Right lobe of liver (tissue), 4 donors: ENCODE measurements at regions not wholly inside any gene's neighbourhood (a gene's known extent, or its start where the extent isn't known, plus 50 kb on each side); places are given as distances from the start of the nearest gene placed in this dataset.

Experiments
- POLR2A ChIP-seq: fragments of 450-650 bp; IDR thresholded peaks from one replicate; pipeline ENCODE4 v1.6.1; 2017; ENCODE audit warnings: antibody characterized with exemption, mild to moderate bottlenecking
- TF ChIP-seq, protein P1 (sequence below), 4 donors: fragments of 200-600 bp in 3 of 4; fragments of 450-650 bp in 1 of 4; IDR thresholded peaks; one replicate each; pipeline versions ENCODE4 v1.5.1 to v1.8.0; 2016 to 2022; ENCODE audit warnings: antibody characterized with exemption in 4 of 4, mild to moderate bottlenecking in 2 of 4
- donor health status: DM: no; HTN: no; CAD: no.
- donor health status: DM: no; HTN: no; CAD: no.
- donor health status: DM: no; HTN: yes; CAD: no.

- no peak for TF ChIP-seq POLR2A
- TF ChIP-seq, protein P1, sequence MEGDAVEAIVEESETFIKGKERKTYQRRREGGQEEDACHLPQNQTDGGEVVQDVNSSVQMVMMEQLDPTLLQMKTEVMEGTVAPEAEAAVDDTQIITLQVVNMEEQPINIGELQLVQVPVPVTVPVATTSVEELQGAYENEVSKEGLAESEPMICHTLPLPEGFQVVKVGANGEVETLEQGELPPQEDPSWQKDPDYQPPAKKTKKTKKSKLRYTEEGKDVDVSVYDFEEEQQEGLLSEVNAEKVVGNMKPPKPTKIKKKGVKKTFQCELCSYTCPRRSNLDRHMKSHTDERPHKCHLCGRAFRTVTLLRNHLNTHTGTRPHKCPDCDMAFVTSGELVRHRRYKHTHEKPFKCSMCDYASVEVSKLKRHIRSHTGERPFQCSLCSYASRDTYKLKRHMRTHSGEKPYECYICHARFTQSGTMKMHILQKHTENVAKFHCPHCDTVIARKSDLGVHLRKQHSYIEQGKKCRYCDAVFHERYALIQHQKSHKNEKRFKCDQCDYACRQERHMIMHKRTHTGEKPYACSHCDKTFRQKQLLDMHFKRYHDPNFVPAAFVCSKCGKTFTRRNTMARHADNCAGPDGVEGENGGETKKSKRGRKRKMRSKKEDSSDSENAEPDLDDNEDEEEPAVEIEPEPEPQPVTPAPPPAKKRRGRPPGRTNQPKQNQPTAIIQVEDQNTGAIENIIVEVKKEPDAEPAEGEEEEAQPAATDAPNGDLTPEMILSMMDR (IDR thresholded peaks at IDR 0.05): no peak
Observed at GRCh38 chr1:90339811-90340210, 344.9 kb downstream of the ZNF326 start.
